H1 (cell line): ENCODE measurements at regions not wholly inside any gene's neighbourhood (a gene's known extent, or its start where the extent isn't known, plus 50 kb on each side); places are given as distances from the start of the nearest gene placed in this dataset.

Experiments used
- CTCF ChIP-seq, 3 experiments: IDR thresholded peaks; 1 replicate in 2 of 3; 2 replicates in 1 of 3; pipeline versions ENCODE4 v1.5.1 to v1.6.1; 2011; ENCODE audit warnings: low read length in 3 of 3, mild to moderate bottlenecking in 3 of 3, inconsistent platforms in 2 of 3, low read depth in 1 of 3, moderate library complexity in 1 of 3; ENCODE audit not compliant: insufficient read depth in 1 of 3; ENCODE audit errors: control extremely low read depth in 1 of 3
- SAP30 ChIP-seq: fragments of 300-600 bp; sonication (generic); IDR thresholded peaks from 2 replicates; pipeline ENCODE4 v1.7.1; 2012; ENCODE audit warnings: low read length, moderate library complexity, mild to moderate bottlenecking, inconsistent platforms; ENCODE audit not compliant: insufficient read depth, insufficient replicate concordance

GRCh38 chr2:153214337-153214736, 264.2 kb downstream of the RPRM start (continued):
- TF ChIP-seq CTCF (IDR thresholded peaks at IDR 0.05; ENCODE audit: control extremely low read depth in 1 of 3, insufficient read depth in 1 of 3, low read depth in 1 of 3, low read length in 3 of 3) (no peak), SAP30 (no peak)
